ENCODE measurements at regions not wholly inside any gene's neighbourhood (a gene's known extent, or its start where the extent isn't known, plus 50 kb on each side); places are given as distances from the start of the nearest gene placed in this dataset.

GRCh38 chr7:52830801-52831200, 204.6 kb upstream of the POM121L12 start:
- Histone ChIP-seq H3K27me3 (no peaks in the 10 kb centered on the region), H3K9me3 (no peaks in the 10 kb centered on the region), H3K4me1 (no peaks in the 10 kb centered on the region), H3K27ac (no peak overlapping the region), H3K4me3 (replicated peaks in 1 of 3) (no peak overlapping the region), H3K36me3 (no peaks in the 10 kb centered on the region)
- no peak for DNase-seq
- intact Hi-C loops (cut with DNase I) = no loop called here
- TF ChIP-seq POLR2A (IDR thresholded peaks at IDR 0.05) = no peak
- no peak for TF ChIP-seq CTCF (IDR thresholded peaks at IDR 0.05)
- 73 to 76% methylated on average over 1 of the region's 1 CpG for WGBS, 2 donors

- intact Hi-C loops (cut with DNase I) = no loop called here
- no peaks in the 10 kb centered on the region for H3K9me3 ChIP-seq
Measured at GRCh38 chr7:52826515-52827265, 208.7 kb upstream of the POM121L12 start.

GRCh38 chr7:52825611-52826010, 209.8 kb upstream of the POM121L12 start:
- Histone ChIP-seq H3K27me3 (no peaks in the 10 kb centered on the region), H3K27ac (no peak overlapping the region), H3K36me3 (no peaks in the 10 kb centered on the region), H3K4me1 (no peaks in the 10 kb centered on the region), H3K9me3 (no peaks in the 10 kb centered on the region), H3K4me3 (replicated peaks in 1 of 3) (no peak overlapping the region)
- DNase-seq = no peak
- intact Hi-C loops (cut with DNase I) = no loop called here
- TF ChIP-seq POLR2A (IDR thresholded peaks at IDR 0.05) (no peak), CTCF (IDR thresholded peaks at IDR 0.05) (no peak)
- WGBS, 2 donors = 38 to 39% methylated on average over 3 of the region's 3 CpGs

More at GRCh38 chr7:52826515-52827265, 208.7 kb upstream of the POM121L12 start:
- Histone ChIP-seq H3K36me3 (no peaks in the 10 kb centered on the region), H3K4me3 (replicated peaks in 1 of 3) (no peak overlapping the region), H3K4me1 (no peaks in the 10 kb centered on the region), H3K27ac (no peak overlapping the region), H3K27me3 (no peaks in the 10 kb centered on the region)
- TF ChIP-seq POLR2A (IDR thresholded peaks at IDR 0.05) = no peak
- no peak for TF ChIP-seq CTCF (IDR thresholded peaks at IDR 0.05)
- WGBS, 2 donors = 63 to 73% methylated on average over 6 of the region's 6 CpGs
- no peak for DNase-seq

- 79 to 85% methylated on average over 1 of the region's 1 CpG for WGBS, 2 donors
- no peaks in the 10 kb centered on the region for H3K4me1 ChIP-seq
- intact Hi-C loops (cut with DNase I) = no loop called here
- DNase-seq = no peak
- H3K9me3 ChIP-seq = no peaks in the 10 kb centered on the region
- no peak overlapping the region for H3K4me3 ChIP-seq (replicated peaks in 1 of 3)
- no peak overlapping the region for H3K27ac ChIP-seq
- no peaks in the 10 kb centered on the region for H3K27me3 ChIP-seq
- no peaks in the 10 kb centered on the region for H3K36me3 ChIP-seq
- TF ChIP-seq POLR2A (IDR thresholded peaks at IDR 0.05) (no peak), CTCF (IDR thresholded peaks at IDR 0.05) (no peak)
Measured at GRCh38 chr7:52811537-52811936, 223.9 kb upstream of the POM121L12 start.

- H3K4me3 ChIP-seq (replicated peaks in 1 of 3) = no peak overlapping the region
- no peak overlapping the region for H3K27ac ChIP-seq
- WGBS, 2 donors = 90 to 92% methylated on average over 9 of the region's 9 CpGs
- intact Hi-C loops (cut with DNase I) = no loop called here
- no peaks in the 10 kb centered on the region for H3K4me1 ChIP-seq
- H3K36me3 ChIP-seq = no peaks in the 10 kb centered on the region
- no peaks in the 10 kb centered on the region for H3K27me3 ChIP-seq
- TF ChIP-seq POLR2A (IDR thresholded peaks at IDR 0.05) = no peak
- no peak for TF ChIP-seq CTCF (IDR thresholded peaks at IDR 0.05)
- H3K9me3 ChIP-seq = no peaks in the 10 kb centered on the region
- no peak for DNase-seq
Measured at GRCh38 chr7:52799817-52800216, 235.6 kb upstream of the POM121L12 start.

Measured in thyroid gland (tissue), 4 donors.